Stimulated activated CD4-positive, alpha-beta T cell treated with anti-CD3 and anti-CD28 coated beads, Interleukin-12 subunit alpha, Interleukin-12 subunit beta, amount 100 ng/mL, for 24 hours (primary cell): ENCODE measurements at regions not wholly inside any gene's neighbourhood (a gene's known extent, or its start where the extent isn't known, plus 50 kb on each side); places are given as distances from the start of the nearest gene placed in this dataset.

Experiments used
- DNase-seq, 2 experiments: peaks; one replicate each; pipeline ENCODE4 v3.0.0-alpha.2; 2020; ENCODE audit warnings: low read depth in 2 of 2

DNA sequence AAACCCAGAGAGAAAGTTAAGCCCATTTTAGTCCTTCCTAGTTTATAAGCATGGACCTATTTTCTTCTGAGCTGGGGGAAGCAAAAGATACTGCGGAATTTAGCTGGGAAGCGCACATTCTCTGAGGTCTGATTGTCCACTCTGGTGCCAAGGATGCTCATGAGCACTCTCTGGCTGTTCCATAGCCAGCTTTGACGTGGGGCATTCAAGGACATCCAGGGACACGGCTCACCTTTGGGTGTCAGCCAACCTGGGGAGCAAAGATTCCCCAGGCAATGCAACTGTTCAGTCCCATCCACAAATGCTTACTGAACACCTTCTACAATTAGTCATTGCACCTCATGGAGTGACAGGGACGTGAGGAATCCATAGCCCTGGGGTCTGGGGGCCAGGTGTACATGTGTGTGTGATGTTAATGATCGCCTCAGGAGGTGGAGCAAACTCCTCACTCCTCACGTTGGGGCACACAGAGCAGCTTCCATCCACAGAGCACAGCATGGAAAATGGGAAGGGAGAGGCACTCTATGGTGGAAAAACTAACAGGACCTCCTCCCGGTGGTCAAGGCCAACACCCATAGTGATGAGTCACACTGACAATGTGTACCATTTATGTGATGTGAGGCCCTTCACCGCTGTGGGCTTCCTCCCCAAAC is 67.5 kb upstream of the IGFBP3 start:
- no peak for DNase-seq

GRCh38 chr7:45987521-45988290 is 66.6 kb upstream of the IGFBP3 start:
- DNase-seq, result no peak

DNA sequence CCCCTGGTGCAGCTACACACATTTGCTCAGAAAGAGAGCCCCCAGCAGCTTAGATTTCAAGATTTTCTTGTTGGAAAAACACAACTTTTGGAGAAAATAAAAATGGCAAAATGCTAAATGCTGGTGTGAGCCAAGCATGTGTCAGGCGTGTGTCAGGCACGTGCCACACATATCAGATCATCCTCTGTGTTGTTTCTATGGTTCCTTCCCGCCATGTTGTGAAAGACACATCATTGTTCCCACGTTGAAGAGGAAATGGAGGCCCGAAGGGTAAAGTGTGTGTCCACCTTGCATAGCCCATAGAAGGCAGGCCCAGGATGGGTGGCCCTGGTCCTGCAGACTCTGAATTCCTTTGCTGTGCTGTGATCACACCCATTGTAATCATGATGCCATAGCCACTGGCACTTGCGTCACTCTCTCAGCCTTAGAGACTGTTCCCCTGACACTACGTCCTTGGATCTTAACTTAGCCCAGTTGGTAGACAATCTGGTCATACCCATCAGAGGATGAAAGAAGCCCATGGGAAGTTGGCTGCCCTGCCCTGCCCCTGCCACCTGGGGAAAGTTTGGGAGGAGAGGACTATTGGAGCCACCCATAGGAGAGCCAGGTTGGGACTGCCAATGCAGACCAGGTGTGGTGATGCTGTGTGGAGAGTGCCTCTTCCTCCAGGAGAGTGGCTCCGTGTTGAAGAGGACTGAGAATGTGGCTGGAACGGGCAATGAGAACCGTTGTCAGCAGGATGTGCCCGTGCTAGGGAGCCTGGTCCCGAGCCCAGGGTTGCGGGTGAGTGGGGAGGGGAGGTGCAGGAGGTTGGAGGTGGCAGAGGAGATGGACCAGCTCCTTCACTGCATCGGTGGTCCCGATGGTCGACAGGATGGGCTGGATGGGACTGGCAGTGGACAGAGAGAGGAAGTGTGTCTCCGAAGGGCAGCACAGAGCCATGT is 65.6 kb upstream of the IGFBP3 start:
- DNase-seq, result no peak

GRCh38 chr7:45985902-45986301 is 64.8 kb upstream of the IGFBP3 start:
- DNase-seq, result no peak

- no peak for DNase-seq
These were observed 63.6 kb upstream of the IGFBP3 start for GRCh38 chr7:45984386-45985295.

- no peak for DNase-seq
These were observed 62.7 kb upstream of the IGFBP3 start for GRCh38 chr7:45983720-45984255.

DNA sequence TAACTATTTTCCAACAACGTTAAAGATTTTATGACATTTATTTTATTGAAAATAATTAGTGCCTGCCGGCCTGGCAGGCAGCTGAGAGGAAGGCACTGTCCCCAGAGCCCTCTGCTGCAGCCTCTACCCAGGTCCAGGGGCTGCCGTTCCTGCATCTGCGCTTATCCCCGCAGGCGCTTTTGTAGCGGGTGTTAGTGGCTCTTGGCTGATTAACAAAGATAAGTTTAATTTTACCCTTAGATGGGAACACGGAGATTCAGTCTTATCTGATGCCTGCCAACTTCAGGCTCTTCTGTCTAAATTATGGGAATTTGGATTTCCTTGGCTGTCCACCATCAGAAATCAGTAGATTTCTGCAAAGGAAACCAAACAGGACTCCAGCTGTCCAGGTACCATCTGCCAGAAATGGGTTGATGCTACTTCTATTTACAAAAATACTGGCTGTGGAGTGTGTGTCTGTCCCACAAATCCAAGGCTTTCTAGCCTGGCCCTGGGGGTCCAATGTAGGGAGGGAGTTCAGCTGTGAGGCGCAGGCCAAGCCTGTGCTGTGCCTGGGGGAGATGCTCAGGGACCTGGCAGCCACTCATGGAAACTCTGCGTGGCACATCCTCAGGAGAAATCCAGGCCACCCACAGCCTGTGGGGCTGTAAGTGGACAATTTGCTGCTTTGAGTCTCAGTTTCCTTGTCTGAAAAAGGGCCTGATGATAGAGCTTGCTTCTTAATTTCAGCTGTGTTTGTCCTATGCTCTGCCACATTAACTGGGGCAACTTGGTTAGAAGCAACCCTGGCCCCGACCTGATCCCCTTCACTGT is 62.0 kb upstream of the IGFBP3 start:
- DNase-seq, result no peak

DNA sequence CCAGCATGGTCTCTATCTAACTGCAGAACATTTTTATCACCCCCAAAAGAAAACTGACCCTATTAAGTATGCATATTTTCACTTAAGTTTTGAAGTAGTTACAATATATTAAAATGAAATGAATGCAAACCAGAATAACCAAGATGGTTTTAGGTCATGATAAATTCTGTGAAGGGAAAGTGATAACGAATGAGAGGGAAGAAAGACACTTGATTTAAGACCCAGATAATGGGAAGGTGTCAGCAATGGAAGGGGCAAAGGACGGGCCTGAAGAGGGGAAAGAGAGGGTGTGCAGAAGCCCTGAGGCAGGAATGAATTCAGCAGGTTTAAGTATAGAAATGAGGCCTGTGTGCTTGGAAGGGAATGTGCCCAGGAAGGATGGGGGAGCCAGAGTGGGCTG is 61.1 kb upstream of the IGFBP3 start:
- DNase-seq, result no peak

GRCh38 chr7:45980973-45981372 is 59.9 kb upstream of the IGFBP3 start:
- DNase-seq, result no peak

GRCh38 chr7:45980181-45980905 is 59.3 kb upstream of the IGFBP3 start:
- DNase-seq, result no peak

GRCh38 chr7:45979275-45980180 is 58.5 kb upstream of the IGFBP3 start:
- DNase-seq, result no peak

DNA sequence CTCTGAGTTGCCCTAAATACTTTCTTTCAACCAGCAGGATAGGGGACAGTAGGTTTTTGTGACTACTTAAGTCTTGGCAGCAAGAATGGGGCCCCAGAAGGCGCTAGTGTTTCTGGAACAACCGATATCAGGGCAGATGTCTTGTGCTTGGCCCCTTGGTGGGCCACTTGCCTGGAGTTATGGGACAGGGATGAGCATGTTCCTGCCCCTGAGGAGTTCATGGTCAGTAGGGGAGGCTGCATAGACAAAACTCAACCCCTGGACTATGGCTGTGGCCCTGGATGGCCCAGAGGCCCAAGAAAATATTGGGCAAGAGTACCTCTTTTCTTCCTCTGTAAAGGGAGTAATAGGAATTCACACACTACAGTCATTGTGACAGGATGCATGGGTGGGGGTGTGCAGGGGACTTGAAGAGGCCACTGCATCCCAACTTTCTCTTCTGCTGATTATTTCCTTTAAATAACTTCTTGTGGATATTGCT is 57.7 kb upstream of the IGFBP3 start:
- DNase-seq, result no peak

DNA sequence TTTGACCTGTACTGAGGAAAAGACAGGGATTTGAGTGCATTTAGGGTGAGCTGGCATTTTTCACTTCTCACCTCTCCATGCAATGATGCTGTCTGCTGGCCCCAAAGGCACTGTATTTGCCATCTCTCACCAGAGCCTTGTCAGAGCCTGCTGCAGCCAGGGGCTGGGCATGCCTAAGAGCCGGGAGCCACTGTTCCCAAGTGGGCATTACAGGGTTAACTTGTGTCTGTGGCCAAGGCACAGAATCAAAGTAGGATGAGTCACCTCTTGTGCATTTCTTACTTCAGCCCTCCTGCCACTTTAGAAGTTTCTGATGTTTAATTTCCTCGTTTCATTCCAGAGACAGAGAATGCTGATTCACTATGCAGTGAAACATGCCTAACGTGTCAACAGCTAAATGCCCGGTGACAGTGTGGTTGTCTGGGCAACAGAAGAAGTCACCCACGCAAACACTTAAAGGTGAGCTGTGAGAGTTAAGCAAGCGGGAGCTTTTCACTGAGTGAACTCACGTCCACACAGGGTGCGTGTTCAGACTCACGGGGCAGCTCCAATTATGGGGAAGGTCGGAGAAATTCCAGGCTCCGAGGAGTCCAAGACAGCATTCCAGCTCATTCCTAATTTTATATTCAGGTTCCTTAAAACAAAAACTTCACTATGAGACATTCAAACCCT is 57.1 kb upstream of the IGFBP3 start:
- no peak for DNase-seq

- no peak for DNase-seq
These were observed 56.2 kb upstream of the IGFBP3 start for GRCh38 chr7:45977256-45977780.

DNA sequence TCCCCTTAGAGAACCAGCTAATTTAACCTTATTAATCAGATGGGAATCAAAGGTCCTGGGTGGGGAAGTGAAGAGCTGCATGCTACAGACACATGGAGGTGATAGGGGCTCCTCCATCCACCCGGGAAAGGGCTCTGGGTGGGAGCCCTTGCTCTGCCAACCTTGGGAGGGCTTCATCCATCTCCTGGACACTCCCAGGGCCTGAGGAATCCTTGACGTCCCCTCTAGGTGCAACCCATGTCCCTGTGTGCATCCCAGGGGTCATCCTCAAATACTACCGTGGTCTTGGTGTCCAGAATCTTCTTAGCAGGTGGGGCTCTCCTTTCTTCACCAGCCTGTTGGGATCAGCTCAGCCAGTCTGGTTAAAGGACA is 55.4 kb upstream of the IGFBP3 start:
- no peak for DNase-seq

GRCh38 chr7:45975847-45976484 is 54.9 kb upstream of the IGFBP3 start:
- no peak for DNase-seq

DNA sequence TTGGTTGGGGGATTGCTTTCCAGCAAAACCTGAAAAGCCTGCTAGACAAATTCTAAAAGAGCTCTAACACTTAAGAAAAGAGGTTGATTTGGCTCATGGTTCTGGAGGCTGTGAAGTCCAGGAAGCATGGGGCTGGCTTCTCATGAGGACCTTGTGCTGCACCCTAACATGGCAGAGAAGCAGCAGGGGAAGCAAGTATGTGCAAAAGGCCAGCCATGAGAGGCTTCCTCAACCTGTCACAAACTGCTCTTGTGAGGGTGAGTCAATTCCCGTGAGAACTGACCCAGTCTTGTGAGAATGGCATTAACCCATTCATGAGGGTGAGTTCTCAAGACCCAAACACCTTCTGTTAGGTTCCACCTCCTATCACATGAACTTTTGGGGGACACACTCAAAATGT is 54.3 kb upstream of the IGFBP3 start:
- DNase-seq, result no peak
